H9 (cell line): ENCODE measurements at regions not wholly inside any gene's neighbourhood (a gene's known extent, or its start where the extent isn't known, plus 50 kb on each side); places are given as distances from the start of the nearest gene placed in this dataset.

Experiments used
- DNase-seq: peaks from one replicate; pipeline ENCODE4 v3.0.0-alpha.2; 2017
- H2AFZ ChIP-seq: one replicate; pipeline ENCODE4 v1.6.1; 2013; ENCODE audit warnings: mild to moderate bottlenecking, low read length, control low read depth, moderate library complexity
- H2AK5ac ChIP-seq: 2 replicates; pipeline ENCODE4 v1.6.1; 2013; ENCODE audit warnings: low read length, control low read depth, mixed read lengths; ENCODE audit not compliant: insufficient read length
- H2BK120ac ChIP-seq: one replicate; pipeline ENCODE4 v1.6.1; 2013; ENCODE audit warnings: low read depth, mild to moderate bottlenecking, low read length, control low read depth, inconsistent platforms; ENCODE audit not compliant: poor library complexity, severe bottlenecking
- H2BK12ac ChIP-seq: 2 replicates; pipeline ENCODE4 v1.6.1; 2013; ENCODE audit warnings: low read length, control low read depth, mixed read lengths, low read depth; ENCODE audit not compliant: insufficient read length
- H2BK15ac ChIP-seq: 2 replicates; pipeline ENCODE4 v1.6.1; 2013; ENCODE audit warnings: low read depth, low read length, control low read depth
- H2BK20ac ChIP-seq: one replicate; pipeline ENCODE4 v1.6.1; 2013; ENCODE audit warnings: low read depth, mild to moderate bottlenecking, low read length, control low read depth, inconsistent platforms; ENCODE audit not compliant: poor library complexity, severe bottlenecking
- H2BK5ac ChIP-seq: 2 replicates; pipeline ENCODE4 v1.6.1; 2013; ENCODE audit warnings: low read length, control low read depth, mixed read lengths; ENCODE audit not compliant: insufficient read length
- H3K14ac ChIP-seq: 2 replicates; pipeline ENCODE4 v1.6.1; 2013; ENCODE audit warnings: low read length, control low read depth; ENCODE audit not compliant: insufficient read depth
- H3K18ac ChIP-seq: 2 replicates; pipeline ENCODE4 v1.6.1; 2013; ENCODE audit warnings: low read depth, mild to moderate bottlenecking, mixed read lengths, low read length, control low read depth; ENCODE audit not compliant: insufficient read length
- H3K23ac ChIP-seq: 2 replicates; pipeline ENCODE4 v1.6.1; 2013; ENCODE audit warnings: low read length, control low read depth, mixed read lengths, low read depth; ENCODE audit not compliant: insufficient read length
- H3K23me2 ChIP-seq: 2 replicates; pipeline ENCODE4 v1.6.1; 2013; ENCODE audit warnings: low read depth, mild to moderate bottlenecking, mixed read lengths, low read length, control low read depth; ENCODE audit not compliant: insufficient read length, poor library complexity, severe bottlenecking
- H3K27ac ChIP-seq: 2 replicates; pipeline ENCODE4 v1.5.1; 2013; ENCODE audit warnings: low read length, control low read depth, mixed read lengths, low read depth; ENCODE audit not compliant: insufficient read length
- H3K27me3 ChIP-seq: 2 replicates; pipeline ENCODE4 v1.6.1; 2013; ENCODE audit warnings: low read length, control low read depth, inconsistent platforms; ENCODE audit not compliant: insufficient read depth
- H3K4ac ChIP-seq: 2 replicates; pipeline ENCODE4 v1.6.1; 2013; ENCODE audit warnings: low read depth, mild to moderate bottlenecking, control low read depth, inconsistent platforms, low read length, moderate library complexity
- H3K4me1 ChIP-seq: 2 replicates; pipeline ENCODE4 v1.6.1; 2013; ENCODE audit warnings: low read length, control low read depth, inconsistent platforms; ENCODE audit not compliant: insufficient read depth
- H3K4me2 ChIP-seq: 2 replicates; pipeline ENCODE4 v1.6.1; 2013; ENCODE audit warnings: low read length, control low read depth, mixed read lengths; ENCODE audit not compliant: insufficient read length, insufficient read depth
- H3K56ac ChIP-seq: 2 replicates; pipeline ENCODE4 v1.6.1; 2013; ENCODE audit warnings: low read depth, mild to moderate bottlenecking, mixed read lengths, low read length, control low read depth; ENCODE audit not compliant: insufficient read length
- H3K79me1 ChIP-seq: 2 replicates; pipeline ENCODE4 v1.6.1; 2013; ENCODE audit warnings: low read depth, mild to moderate bottlenecking, moderate library complexity, low read length, control low read depth, inconsistent platforms; ENCODE audit not compliant: insufficient read depth, poor library complexity, severe bottlenecking
- H3K79me2 ChIP-seq: 2 replicates; pipeline ENCODE4 v1.6.1; 2013; ENCODE audit warnings: low read length, control low read depth, inconsistent platforms; ENCODE audit not compliant: insufficient read depth
- H3K9ac ChIP-seq: 2 replicates; pipeline ENCODE4 v1.6.1; 2013; ENCODE audit warnings: low read length, control low read depth, mixed read lengths; ENCODE audit not compliant: insufficient read length; ENCODE audit errors: extremely low read depth
- H3K9me3 ChIP-seq: one replicate; pipeline ENCODE4 v1.6.1; 2013; ENCODE audit warnings: low read depth, low read length, inconsistent platforms; ENCODE audit not compliant: control insufficient read depth
- H3T11ph ChIP-seq: one replicate; pipeline ENCODE4 v1.6.1; 2013; ENCODE audit warnings: mild to moderate bottlenecking, low read length, control low read depth, inconsistent platforms
- H4K20me1 ChIP-seq: one replicate; pipeline ENCODE4 v1.6.1; 2013; ENCODE audit not compliant: control insufficient read depth, insufficient read length, insufficient read depth
- H4K5ac ChIP-seq: 2 replicates; pipeline ENCODE4 v1.6.1; 2013; ENCODE audit warnings: low read depth, mild to moderate bottlenecking, mixed read lengths, low read length, control low read depth; ENCODE audit not compliant: insufficient read length
- H4K8ac ChIP-seq: replicated peaks from 2 replicates; pipeline ENCODE4 v1.6.1; 2013; ENCODE audit warnings: low read length, control low read depth, mixed read lengths, low read depth; ENCODE audit not compliant: insufficient read length
- H4K91ac ChIP-seq: 2 replicates; pipeline ENCODE4 v1.6.1; 2013; ENCODE audit warnings: low read depth, mild to moderate bottlenecking, moderate library complexity, mixed read lengths, low read length, control low read depth; ENCODE audit not compliant: insufficient read length
- H3K27ac Mint-ChIP-seq, 3 experiments: 2 replicates in 2 of 3; 3 replicates in 1 of 3; pipeline ENCODE4 v1.8.0; 2020 to 2021; ENCODE audit warnings: mixed read lengths in 3 of 3, mild to moderate bottlenecking in 1 of 3, moderate library complexity in 1 of 3
- H3K27me3 Mint-ChIP-seq: 2 replicates; pipeline ENCODE4 v1.8.0; 2021; ENCODE audit warnings: low read depth, mild to moderate bottlenecking, moderate library complexity, mixed read lengths
- H3K36me3 Mint-ChIP-seq, 3 experiments: 2 replicates in 2 of 3; 3 replicates in 1 of 3; pipeline ENCODE4 v1.8.0; 2020 to 2021; ENCODE audit warnings: low read depth in 3 of 3, mixed read lengths in 3 of 3; ENCODE audit not compliant: insufficient read depth in 1 of 3
- H3K4me1 Mint-ChIP-seq, 2 experiments: 2 replicates each; pipeline ENCODE4 v1.8.0; 2020; ENCODE audit warnings: mixed read lengths in 2 of 2
- H3K4me3 Mint-ChIP-seq, 2 experiments: 2 replicates in 1 of 2; 3 replicates in 1 of 2; pipeline ENCODE4 v1.8.0; 2020 to 2021; ENCODE audit warnings: mild to moderate bottlenecking in 2 of 2, mixed read lengths in 2 of 2, moderate library complexity in 1 of 2
- H3K9me3 Mint-ChIP-seq, 2 experiments: 2 replicates in 1 of 2; 3 replicates in 1 of 2; pipeline ENCODE4 v1.8.0; 2020; ENCODE audit warnings: mild to moderate bottlenecking in 2 of 2, mixed read lengths in 2 of 2, moderate library complexity in 1 of 2
- CTCF ChIP-seq: fragments of 200-600 bp; sonication (generic); conservative IDR thresholded peaks from 3 replicates; pipeline ENCODE4 v1.8.0; 2021; ENCODE audit warnings: antibody characterized with exemption, mild to moderate bottlenecking
- WGBS: extraction: QIAGEN DNeasy Blood & Tissue Kit; methylation state at CpG from one replicate; pipeline ENCODE4 v1.1.7; 2013; ENCODE audit warnings: missing lambda C conversion rate, low lambda C conversion rate, mixed read lengths; ENCODE audit not compliant: insufficient read length; ENCODE audit errors: extremely low coverage; 5-methylcytosine and 5-hydroxymethylcytosine counted together

GRCh38 chr17:14919631-14920213, 345.4 kb downstream of the PMP22 start:
- H2AK5ac ChIP-seq: no peak overlapping the region
- H3K56ac ChIP-seq: no peak overlapping the region
- H3K23ac ChIP-seq: no peak overlapping the region
- H3K4me3 Mint-ChIP-seq: no peak overlapping the region
- no peak overlapping the region for H3K9ac ChIP-seq
- no peak overlapping the region for H2BK15ac ChIP-seq
- no peak overlapping the region for H2BK12ac ChIP-seq
- no peaks in the 10 kb centered on the region for H3K23me2 ChIP-seq
- no peaks in the 10 kb centered on the region for H3K79me1 ChIP-seq
- H3K4me1 ChIP-seq: peaks cover 12% of the 10 kb centered on the region
- no peak overlapping the region for H3K27ac ChIP-seq
- no peak overlapping the region for H3K14ac ChIP-seq
- no peak overlapping the region for H3K18ac ChIP-seq
- no peak for DNase-seq
- no peaks in the 10 kb centered on the region for H3K27me3 Mint-ChIP-seq
- peak overlapping the region; percentile 1 for H2AFZ ChIP-seq
- TF ChIP-seq CTCF: no peak
- no peak overlapping the region for H4K8ac ChIP-seq
- H2BK120ac ChIP-seq: no peak overlapping the region
- no peaks in the 10 kb centered on the region for H3K27me3 ChIP-seq
- peaks cover 5 to 9% of the 10 kb centered on the region in 2 experiments; a peak in 4 of 5 replicates for H3K9me3 Mint-ChIP-seq
- no peak overlapping the region for H2BK20ac ChIP-seq
- H4K91ac ChIP-seq: no peak overlapping the region
- H3T11ph ChIP-seq: no peak overlapping the region
- H3K4ac ChIP-seq: no peak overlapping the region
- no peak overlapping the region for H3K4me2 ChIP-seq
- H4K20me1 ChIP-seq: no peaks in the 10 kb centered on the region
- H4K5ac ChIP-seq: no peak overlapping the region
- no peak overlapping the region for H2BK5ac ChIP-seq
- H3K36me3 Mint-ChIP-seq: peaks cover 6 to 11% (median 6%) of the 10 kb centered on the region in 3 experiments; a peak in 5 of 7 replicates
- no peaks in the 10 kb centered on the region for H3K9me3 ChIP-seq
- H3K79me2 ChIP-seq: no peaks in the 10 kb centered on the region
- H3K27ac Mint-ChIP-seq: no peak overlapping the region
- no CpG with 5 or more reads among the region's 5 CpGs for WGBS
- H3K4me1 Mint-ChIP-seq: no peaks in the 10 kb centered on the region
